Suprapubic skin (tissue), 4 donors: ENCODE measurements at regions not wholly inside any gene's neighbourhood (a gene's known extent, or its start where the extent isn't known, plus 50 kb on each side); places are given as distances from the start of the nearest gene placed in this dataset.

Source experiments
- DNase-seq, 2 donors: peaks; one replicate each; pipeline ENCODE4 v3.0.0-alpha.2; 2019; ENCODE audit warnings: low spot score in 2 of 2
- H3K27ac ChIP-seq: fragments of 200-600 bp; sonication (generic); one replicate; pipeline ENCODE4 v1.5.1; 2019
- H3K27me3 ChIP-seq: fragments of 200-600 bp; sonication (generic); one replicate; pipeline ENCODE4 v1.5.1; 2019
- H3K36me3 ChIP-seq: fragments of 200-600 bp; sonication (generic); one replicate; pipeline ENCODE4 v1.5.1; 2019
- H3K4me1 ChIP-seq: fragments of 200-600 bp; sonication (generic); one replicate; pipeline ENCODE4 v1.5.1; 2019
- H3K4me3 ChIP-seq: fragments of 200-600 bp; sonication (generic); one replicate; pipeline ENCODE4 v1.5.1; 2019; ENCODE audit warnings: mild to moderate bottlenecking
- H3K9me3 ChIP-seq: fragments of 200-600 bp; sonication (generic); one replicate; pipeline ENCODE4 v1.5.1; 2019
- CTCF ChIP-seq, 2 donors: fragments of 200-600 bp in 1 of 2; fragments of 450-650 bp in 1 of 2; sonication (generic) in 1 of 2; IDR thresholded peaks; one replicate each; pipeline ENCODE4 v1.5.1; 2016 to 2019; ENCODE audit warnings: antibody characterized with exemption in 2 of 2, mild to moderate bottlenecking in 1 of 2, moderate library complexity in 1 of 2
- EP300 ChIP-seq: sonication (generic); formaldehyde crosslinking; IDR thresholded peaks from one replicate; pipeline ENCODE4 v1.6.1; 2017; ENCODE audit warnings: antibody characterized with exemption
- POLR2A ChIP-seq, 2 donors: fragments of 450-650 bp; IDR thresholded peaks; one replicate each; pipeline ENCODE4 v1.6.1; 2017; ENCODE audit warnings: antibody characterized with exemption in 2 of 2, mild to moderate bottlenecking in 2 of 2, moderate library complexity in 2 of 2
- POLR2AphosphoS5 ChIP-seq, 3 donors: sonication (generic); formaldehyde crosslinking; IDR thresholded peaks; one replicate each; pipeline ENCODE4 v1.6.1; 2017; ENCODE audit warnings: antibody characterized with exemption in 3 of 3
- WGBS: methylation state at CpG from one replicate; pipeline ENCODE4 v1.1.5; 2018; 5-methylcytosine and 5-hydroxymethylcytosine counted together

GRCh38 chr9:135392511-135392910 lies 87.1 kb upstream of the PPP1R26 start:
- no peak overlapping the region for H3K27ac ChIP-seq
- 51% methylated on average over 6 of the region's 9 CpGs for WGBS

GRCh38 chr9:135394131-135394530 lies 85.5 kb upstream of the PPP1R26 start:
- Histone ChIP-seq H3K4me1 (no peaks in the 10 kb centered on the region), H3K4me3 (no peak overlapping the region), H3K9me3 (no peaks in the 10 kb centered on the region), H3K27me3 (peaks cover 42% of the 10 kb centered on the region), H3K36me3 (no peaks in the 10 kb centered on the region), H3K27ac (no peak overlapping the region)
- no peak for TF ChIP-seq POLR2A (IDR thresholded peaks at IDR 0.05)
- no peak for TF ChIP-seq POLR2AphosphoS5 (IDR thresholded peaks at IDR 0.05)
- TF ChIP-seq EP300 = no peak
- TF ChIP-seq CTCF (IDR thresholded peaks at IDR 0.05) = no peak
- DNase-seq = no peak
- WGBS = 81% methylated on average over 6 of the region's 7 CpGs

More at GRCh38 chr9:135392511-135392910, 87.1 kb upstream of the PPP1R26 start:
- Histone ChIP-seq H3K4me1 (no peaks in the 10 kb centered on the region), H3K36me3 (no peaks in the 10 kb centered on the region), H3K4me3 (no peak overlapping the region), H3K27me3 (peaks cover 36% of the 10 kb centered on the region), H3K9me3 (no peaks in the 10 kb centered on the region)
- TF ChIP-seq EP300 = no peak
- no peak for TF ChIP-seq POLR2A (IDR thresholded peaks at IDR 0.05)
- no peak for TF ChIP-seq POLR2AphosphoS5 (IDR thresholded peaks at IDR 0.05)
- TF ChIP-seq CTCF (IDR thresholded peaks at IDR 0.05) = no peak
- DNase-seq = no peak

GRCh38 chr9:135394699-135395645 lies 84.6 kb upstream of the PPP1R26 start:
- Histone ChIP-seq H3K4me1 (no peaks in the 10 kb centered on the region), H3K4me3 (no peak overlapping the region), H3K9me3 (no peaks in the 10 kb centered on the region), H3K27me3 (peaks cover 47% of the 10 kb centered on the region), H3K27ac (no peak overlapping the region), H3K36me3 (no peaks in the 10 kb centered on the region)
- 76% methylated on average over 5 of the region's 5 CpGs for WGBS
- no peak for DNase-seq
- TF ChIP-seq POLR2A (IDR thresholded peaks at IDR 0.05) = no peak
- no peak for TF ChIP-seq CTCF (IDR thresholded peaks at IDR 0.05)
- TF ChIP-seq EP300 = no peak
- no peak for TF ChIP-seq POLR2AphosphoS5 (IDR thresholded peaks at IDR 0.05)

- Histone ChIP-seq H3K9me3 (no peaks in the 10 kb centered on the region), H3K27ac (no peak overlapping the region), H3K27me3 (peaks cover 42% of the 10 kb centered on the region), H3K4me3 (no peak overlapping the region), H3K4me1 (no peaks in the 10 kb centered on the region), H3K36me3 (no peaks in the 10 kb centered on the region)
- no peak for TF ChIP-seq CTCF (IDR thresholded peaks at IDR 0.05)
- no peak for DNase-seq
- WGBS = 89% methylated on average over 7 of the region's 12 CpGs
Observed at GRCh38 chr9:135397142-135397541, 82.4 kb upstream of the PPP1R26 start.

- Histone ChIP-seq H3K4me3 (no peak overlapping the region), H3K9me3 (no peaks in the 10 kb centered on the region), H3K27me3 (peaks cover 46% of the 10 kb centered on the region), H3K4me1 (no peaks in the 10 kb centered on the region), H3K36me3 (no peaks in the 10 kb centered on the region), H3K27ac (no peak overlapping the region)
- 75% methylated on average over 14 of the region's 18 CpGs for WGBS
- no peak for TF ChIP-seq POLR2AphosphoS5 (IDR thresholded peaks at IDR 0.05)
- no peak for TF ChIP-seq POLR2A (IDR thresholded peaks at IDR 0.05)
- TF ChIP-seq CTCF (IDR thresholded peaks at IDR 0.05) = no peak
- TF ChIP-seq EP300 = no peak
- DNase-seq = no peak
Observed at GRCh38 chr9:135399000-135399649, 80.5 kb upstream of the PPP1R26 start.
